ENCODE measurements at regions not wholly inside any gene's neighbourhood (a gene's known extent, or its start where the extent isn't known, plus 50 kb on each side); places are given as distances from the start of the nearest gene placed in this dataset.

DNA sequence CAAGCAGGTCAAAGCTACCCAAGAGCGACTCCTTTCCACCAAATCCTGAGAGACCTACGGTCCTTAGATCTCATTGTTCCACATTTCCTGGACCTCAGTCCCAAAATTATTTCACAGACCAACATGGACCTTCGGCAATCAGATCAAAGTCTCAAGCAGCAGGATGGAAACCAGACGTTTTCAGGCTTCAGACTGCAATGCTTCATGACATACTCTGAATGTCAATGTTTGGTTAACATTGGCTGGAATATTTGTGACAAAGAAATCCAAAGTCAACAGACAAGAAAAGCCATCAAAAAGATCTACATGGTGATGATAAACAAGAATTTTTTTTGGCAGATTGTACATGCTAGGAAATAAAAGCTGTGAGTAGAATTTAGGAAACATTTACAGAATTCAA lies 1057.3 kb downstream of the ADGRL2 start:
- Histone ChIP-seq H3K27me3 (no peaks in the 10 kb centered on the region), H3K4me1 (no peaks in the 10 kb centered on the region), H3K36me3 (no peaks in the 10 kb centered on the region), H3K27ac (no peak overlapping the region), H3K4me3 (no peak overlapping the region), H3K9me3 (no peaks in the 10 kb centered on the region)
- 53% methylated on average over 4 of the region's 4 CpGs for WGBS
- DNase-seq (ENCODE audit: low spot score in 2 of 2), result no peak
- no peak for TF ChIP-seq EP300 (IDR thresholded peaks at IDR 0.05)
- TF ChIP-seq POLR2AphosphoS5 (IDR thresholded peaks at IDR 0.05), result no peak
- TF ChIP-seq, protein P1, sequence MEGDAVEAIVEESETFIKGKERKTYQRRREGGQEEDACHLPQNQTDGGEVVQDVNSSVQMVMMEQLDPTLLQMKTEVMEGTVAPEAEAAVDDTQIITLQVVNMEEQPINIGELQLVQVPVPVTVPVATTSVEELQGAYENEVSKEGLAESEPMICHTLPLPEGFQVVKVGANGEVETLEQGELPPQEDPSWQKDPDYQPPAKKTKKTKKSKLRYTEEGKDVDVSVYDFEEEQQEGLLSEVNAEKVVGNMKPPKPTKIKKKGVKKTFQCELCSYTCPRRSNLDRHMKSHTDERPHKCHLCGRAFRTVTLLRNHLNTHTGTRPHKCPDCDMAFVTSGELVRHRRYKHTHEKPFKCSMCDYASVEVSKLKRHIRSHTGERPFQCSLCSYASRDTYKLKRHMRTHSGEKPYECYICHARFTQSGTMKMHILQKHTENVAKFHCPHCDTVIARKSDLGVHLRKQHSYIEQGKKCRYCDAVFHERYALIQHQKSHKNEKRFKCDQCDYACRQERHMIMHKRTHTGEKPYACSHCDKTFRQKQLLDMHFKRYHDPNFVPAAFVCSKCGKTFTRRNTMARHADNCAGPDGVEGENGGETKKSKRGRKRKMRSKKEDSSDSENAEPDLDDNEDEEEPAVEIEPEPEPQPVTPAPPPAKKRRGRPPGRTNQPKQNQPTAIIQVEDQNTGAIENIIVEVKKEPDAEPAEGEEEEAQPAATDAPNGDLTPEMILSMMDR (IDR thresholded peaks at IDR 0.05), result no peak
- TF ChIP-seq POLR2A (IDR thresholded peaks at IDR 0.05), result no peak

- Histone ChIP-seq H3K36me3 (no peaks in the 10 kb centered on the region), H3K27me3 (no peaks in the 10 kb centered on the region), H3K4me3 (no peak overlapping the region), H3K27ac (no peak overlapping the region), H3K9me3 (no peaks in the 10 kb centered on the region), H3K4me1 (no peaks in the 10 kb centered on the region)
- DNase-seq (ENCODE audit: low spot score in 2 of 2), result no peak
- TF ChIP-seq EP300 (IDR thresholded peaks at IDR 0.05), result no peak
- TF ChIP-seq, protein P1 (IDR thresholded peaks at IDR 0.05), result no peak
- no peak for TF ChIP-seq POLR2AphosphoS5 (IDR thresholded peaks at IDR 0.05)
- no peak for TF ChIP-seq POLR2A (IDR thresholded peaks at IDR 0.05)
- WGBS, result 36% methylated on average over 2 of the region's 2 CpGs
Observed at GRCh38 chr1:82849460-82849859, 1048.7 kb downstream of the ADGRL2 start.

DNA sequence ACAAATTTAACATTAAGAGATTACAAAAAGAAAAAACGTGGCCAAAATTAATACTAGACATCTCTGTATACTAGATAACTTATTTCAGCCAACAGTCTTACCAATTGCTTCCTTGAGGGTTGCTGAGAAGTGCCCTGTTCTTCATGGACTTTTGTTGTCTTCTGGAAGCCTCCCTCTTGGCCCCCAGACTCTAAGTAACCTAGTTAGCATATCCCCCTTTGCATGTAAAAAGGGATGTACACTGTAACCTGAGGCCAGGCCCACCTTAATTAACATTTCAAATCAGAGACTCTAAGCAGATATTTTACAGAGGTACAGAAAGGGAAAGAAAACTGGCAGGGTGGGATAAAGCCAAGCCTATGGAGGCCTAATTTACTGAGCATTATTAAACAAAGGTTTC lies 1047.3 kb downstream of the ADGRL2 start:
- TF ChIP-seq EP300 (IDR thresholded peaks at IDR 0.05) (no peak), POLR2A (IDR thresholded peaks at IDR 0.05) (no peak), POLR2AphosphoS5 (IDR thresholded peaks at IDR 0.05) (no peak)
- TF ChIP-seq, protein P1 (IDR thresholded peaks at IDR 0.05), result no peak
- 55% methylated on average over 1 of the region's 1 CpG for WGBS
- no peaks in the 10 kb centered on the region for H3K4me1 ChIP-seq
- H3K27ac ChIP-seq, result no peak overlapping the region
- H3K4me3 ChIP-seq, result no peak overlapping the region
- H3K9me3 ChIP-seq, result no peaks in the 10 kb centered on the region
- H3K36me3 ChIP-seq, result no peaks in the 10 kb centered on the region
- DNase-seq (ENCODE audit: low spot score in 2 of 2), result no peak
- no peaks in the 10 kb centered on the region for H3K27me3 ChIP-seq

DNA sequence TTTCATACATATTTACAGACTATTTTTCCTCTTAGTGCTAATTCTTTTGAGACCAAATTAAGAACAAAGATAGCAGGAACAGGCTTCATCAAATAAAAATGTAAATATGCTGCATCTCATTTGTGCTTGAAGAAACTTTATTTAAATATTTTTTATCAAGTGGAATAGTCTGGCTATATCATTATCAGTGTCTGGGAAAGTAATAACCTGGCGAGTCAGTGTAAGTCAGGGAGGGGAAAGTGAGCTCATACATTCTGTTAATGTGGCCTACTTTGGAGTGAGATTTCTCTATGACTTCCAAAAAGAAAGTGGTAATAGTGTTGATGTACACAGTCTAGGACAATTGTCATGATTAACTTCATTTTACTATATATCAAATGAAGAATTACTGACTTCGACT lies 1045.1 kb downstream of the ADGRL2 start:
- TF ChIP-seq POLR2A (IDR thresholded peaks at IDR 0.05) (no peak), EP300 (IDR thresholded peaks at IDR 0.05) (no peak), POLR2AphosphoS5 (IDR thresholded peaks at IDR 0.05) (no peak)
- TF ChIP-seq, protein P1 (IDR thresholded peaks at IDR 0.05), result no peak
- no peaks in the 10 kb centered on the region for H3K36me3 ChIP-seq
- H3K4me1 ChIP-seq, result no peaks in the 10 kb centered on the region
- 84% methylated on average over 2 of the region's 2 CpGs for WGBS
- no peaks in the 10 kb centered on the region for H3K27me3 ChIP-seq
- H3K4me3 ChIP-seq, result no peak overlapping the region
- DNase-seq (ENCODE audit: low spot score in 2 of 2), result no peak
- no peak overlapping the region for H3K27ac ChIP-seq
- H3K9me3 ChIP-seq, result no peaks in the 10 kb centered on the region

DNA sequence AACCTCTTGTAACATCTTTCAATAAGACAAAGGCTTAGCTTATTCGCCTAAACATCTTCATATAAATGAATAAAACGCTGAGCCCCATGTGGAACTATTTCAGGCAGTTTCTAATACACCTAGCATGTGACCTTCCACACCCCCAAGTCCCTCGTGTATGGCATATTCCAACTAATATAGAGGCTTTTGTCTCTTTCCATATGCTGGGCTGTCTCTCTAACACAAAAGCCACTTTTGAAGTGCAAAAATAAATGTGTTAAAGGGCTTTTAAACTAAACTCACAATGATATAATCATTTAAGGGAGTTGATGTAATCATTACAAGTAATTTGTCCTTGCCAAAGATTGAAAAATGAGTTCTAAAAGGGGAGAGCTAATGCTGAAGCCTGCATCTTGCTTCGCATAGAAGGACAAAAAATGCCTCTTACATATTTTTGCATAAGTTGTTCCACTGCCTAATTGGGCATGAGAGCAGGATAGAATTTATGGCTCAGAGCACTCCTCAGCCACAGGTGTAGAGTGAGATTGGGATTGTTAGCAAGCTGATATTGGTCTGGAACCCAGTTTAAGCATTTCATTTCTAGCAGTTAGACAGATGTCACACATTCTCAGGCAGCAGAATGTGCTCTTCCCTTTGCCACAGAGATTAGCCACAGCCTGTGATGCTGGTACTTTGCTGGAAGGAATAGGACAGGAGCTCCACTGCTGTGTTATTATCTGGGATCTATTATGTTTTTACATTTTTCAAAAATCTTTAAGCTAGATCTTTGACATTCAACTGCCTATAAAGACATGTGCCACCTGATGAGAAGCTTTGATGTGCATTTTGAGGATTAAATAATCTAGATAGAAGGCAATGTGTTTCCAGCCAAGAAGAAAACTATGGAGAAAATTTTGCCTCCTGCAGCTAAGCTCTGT lies 1044.4 kb downstream of the ADGRL2 start:
- TF ChIP-seq, protein P1 (IDR thresholded peaks at IDR 0.05), result no peak
- no peak for TF ChIP-seq EP300 (IDR thresholded peaks at IDR 0.05)
- TF ChIP-seq POLR2AphosphoS5 (IDR thresholded peaks at IDR 0.05), result no peak
- no peak for TF ChIP-seq POLR2A (IDR thresholded peaks at IDR 0.05)
- Histone ChIP-seq H3K9me3 (no peaks in the 10 kb centered on the region), H3K4me1 (no peaks in the 10 kb centered on the region), H3K27ac (no peak overlapping the region), H3K27me3 (no peaks in the 10 kb centered on the region), H3K36me3 (no peaks in the 10 kb centered on the region), H3K4me3 (no peak overlapping the region)
- 73% methylated on average over 4 of the region's 4 CpGs for WGBS
- no peak for DNase-seq (ENCODE audit: low spot score in 2 of 2)

All from suprapubic skin (tissue), 4 donors.